Middle frontal gyrus (tissue), 1 donor: ENCODE measurements at regions not wholly inside any gene's neighbourhood (a gene's known extent, or its start where the extent isn't known, plus 50 kb on each side); places are given as distances from the start of the nearest gene placed in this dataset.
"Not testable (repeated sequence)": the region's sequence is repeated elsewhere in the genome, so short reads cannot be mapped to it uniquely, and the experiment has no call there.

ENCODE experiments used
- DNase-seq: peaks from one replicate; pipeline ENCODE4 v3.0.0-alpha.2; 2015; ENCODE audit warnings: low spot score; ENCODE audit errors: extremely low spot score

- no peak for DNase-seq
Measured at GRCh38 chr17:22484826-22485225, 792.5 kb downstream of the KCNJ18 start.

- DNase-seq, result no peak
Measured at GRCh38 chr17:22490399-22490798, 798.1 kb downstream of the KCNJ18 start.

GRCh38 chr17:22492331-22492730 is 800.0 kb downstream of the KCNJ18 start:
- DNase-seq, result no peak

GRCh38 chr17:22496450-22496849 is 804.1 kb downstream of the KCNJ18 start:
- no peak for DNase-seq

- DNase-seq, result no peak
Measured at GRCh38 chr17:22503322-22503899, 811.1 kb downstream of the KCNJ18 start.

- DNase-seq, result no peak
Measured at GRCh38 chr17:22505660-22506059, 813.3 kb downstream of the KCNJ18 start.

GRCh38 chr17:22506231-22506630 is 813.9 kb downstream of the KCNJ18 start:
- DNase-seq, result no peak

GRCh38 chr17:22506861-22507260 is 814.5 kb downstream of the KCNJ18 start:
- no peak for DNase-seq

GRCh38 chr17:22507823-22508222 is 815.5 kb downstream of the KCNJ18 start:
- no peak for DNase-seq

GRCh38 chr17:22510504-22510903 is 818.2 kb downstream of the KCNJ18 start:
- DNase-seq, result no peak

GRCh38 chr17:22511431-22511830 is 819.1 kb downstream of the KCNJ18 start:
- DNase-seq, result no peak

GRCh38 chr17:22512057-22512456 is 819.7 kb downstream of the KCNJ18 start:
- no peak for DNase-seq

- no peak for DNase-seq
Measured at GRCh38 chr17:22512506-22512905, 820.2 kb downstream of the KCNJ18 start.

- DNase-seq, result no peak
Measured at GRCh38 chr17:22512997-22513538, 820.7 kb downstream of the KCNJ18 start.

GRCh38 chr17:22514315-22514714 is 822.0 kb downstream of the KCNJ18 start:
- no peak for DNase-seq

- DNase-seq, result no peak
Measured at GRCh38 chr17:22514767-22515320, 822.5 kb downstream of the KCNJ18 start.

- DNase-seq, result no peak
Measured at GRCh38 chr17:22515599-22515998, 823.3 kb downstream of the KCNJ18 start.

GRCh38 chr17:22516861-22517636 is 824.7 kb downstream of the KCNJ18 start:
- no peak for DNase-seq

- DNase-seq, result no peak
Measured at GRCh38 chr17:22517716-22518115, 825.4 kb downstream of the KCNJ18 start.

GRCh38 chr17:22518185-22518584 is 825.9 kb downstream of the KCNJ18 start:
- no peak for DNase-seq

GRCh38 chr17:22548873-22549272 is 856.5 kb downstream of the KCNJ18 start:
- DNase-seq, result not testable (repeated sequence)

- DNase-seq, result not testable (repeated sequence)
Measured at GRCh38 chr17:22551695-22552415, 859.5 kb downstream of the KCNJ18 start.
